H1 (cell line): ENCODE measurements at regions not wholly inside any gene's neighbourhood (a gene's known extent, or its start where the extent isn't known, plus 50 kb on each side); places are given as distances from the start of the nearest gene placed in this dataset.

Experiments used
- CEBPB ChIP-seq: IDR thresholded peaks from 2 replicates; pipeline ENCODE4 v1.6.1; 2012; ENCODE audit warnings: low read depth, low read length
- CHD2 ChIP-seq: IDR thresholded peaks from 2 replicates; pipeline ENCODE4 v1.6.1; 2012; ENCODE audit warnings: low read length, improper control_type of control experiment
- CTCF ChIP-seq, 3 experiments: IDR thresholded peaks; 1 replicate in 2 of 3; 2 replicates in 1 of 3; pipeline versions ENCODE4 v1.5.1 to v1.6.1; 2011; ENCODE audit warnings: low read length in 3 of 3, mild to moderate bottlenecking in 3 of 3, inconsistent platforms in 2 of 3, low read depth in 1 of 3, moderate library complexity in 1 of 3; ENCODE audit not compliant: insufficient read depth in 1 of 3; ENCODE audit errors: control extremely low read depth in 1 of 3
- EP300 ChIP-seq, 2 experiments: IDR thresholded peaks; 1 replicate in 1 of 2; 2 replicates in 1 of 2; pipeline ENCODE4 v1.6.1; 2011 to 2012; ENCODE audit warnings: low read depth in 2 of 2, low read length in 2 of 2, mild to moderate bottlenecking in 2 of 2, borderline replicate concordance in 1 of 2, inconsistent platforms in 1 of 2, moderate library complexity in 1 of 2
- GABPA ChIP-seq: IDR thresholded peaks from 2 replicates; pipeline ENCODE4 v1.6.1; 2011; ENCODE audit warnings: mild to moderate bottlenecking, low read length, moderate library complexity, borderline replicate concordance; ENCODE audit not compliant: insufficient read depth
- MAFK ChIP-seq: IDR thresholded peaks from 2 replicates; pipeline ENCODE4 v1.6.1; 2012; ENCODE audit warnings: low read depth, mild to moderate bottlenecking, improper control_type of control experiment, low read length
- POLR2AphosphoS5 ChIP-seq: IDR thresholded peaks from 2 replicates; pipeline ENCODE4 v1.6.1; 2011; ENCODE audit warnings: low read depth, low read length
- SP2 ChIP-seq: IDR thresholded peaks from 2 replicates; pipeline ENCODE4 v1.6.1; 2012; ENCODE audit warnings: mild to moderate bottlenecking, low read length, inconsistent platforms
- TBP ChIP-seq: IDR thresholded peaks from 2 replicates; pipeline ENCODE4 v1.6.1; 2011; ENCODE audit warnings: low read depth, low read length, improper control_type of control experiment
- YY1 ChIP-seq: IDR thresholded peaks from 2 replicates; pipeline ENCODE4 v1.6.1; 2011; ENCODE audit warnings: low read depth, mild to moderate bottlenecking, low read length

GRCh38 chr2:234254783-234255521, 204.4 kb downstream of the SPP2 start:
- TF ChIP-seq CTCF (IDR thresholded peaks at IDR 0.05; ENCODE audit: control extremely low read depth in 1 of 3, insufficient read depth in 1 of 3, low read depth in 1 of 3, low read length in 3 of 3) (no peak), POLR2AphosphoS5 (no peak), TBP (no peak), EP300 (IDR thresholded peaks at IDR 0.05; ENCODE audit: borderline replicate concordance in 1 of 2, low read depth in 2 of 2, low read length in 2 of 2) (no peak), GABPA (no peak), MAFK (no peak), CEBPB (no peak), SP2 (no peak), YY1 (no peak), CHD2 (no peak)
